Activated T-cell treated with anti-CD3 and anti-CD28 coated beads, Interleukin-2, amount 50 U/mL, for 1 hour (primary cell): ENCODE measurements at regions not wholly inside any gene's neighbourhood (a gene's known extent, or its start where the extent isn't known, plus 50 kb on each side); places are given as distances from the start of the nearest gene placed in this dataset.
"Not testable (repeated sequence)": the region's sequence is repeated elsewhere in the genome, so short reads cannot be mapped to it uniquely, and the experiment has no call there.

ENCODE experiments used
- DNase-seq: peaks from one replicate; pipeline ENCODE4 v3.0.0-alpha.2; 2020

GRCh38 chr10:120051671-120052070, 159.1 kb downstream of the SEC23IP start:
- no peak for DNase-seq

GRCh38 chr10:120052964-120053702, 160.6 kb downstream of the SEC23IP start:
- DNase-seq = no peak

GRCh38 chr10:120059790-120060189, 167.3 kb downstream of the SEC23IP start:
- not testable (repeated sequence) for DNase-seq

GRCh38 chr10:120067427-120067826, 174.9 kb downstream of the SEC23IP start:
- DNase-seq = no peak

- DNase-seq = no peak
Observed at GRCh38 chr10:120069700-120070099, 177.2 kb downstream of the SEC23IP start.

- no peak for DNase-seq
Observed at GRCh38 chr10:120075349-120075748, 182.8 kb downstream of the SEC23IP start.

GRCh38 chr10:120076996-120077706, 184.6 kb downstream of the SEC23IP start:
- DNase-seq = no peak

- no peak for DNase-seq
Observed at GRCh38 chr10:120077707-120078492, 185.4 kb downstream of the SEC23IP start.

- no peak for DNase-seq
Observed at GRCh38 chr10:120085096-120085796, 192.7 kb downstream of the SEC23IP start.

GRCh38 chr10:120086066-120086465, 193.5 kb downstream of the SEC23IP start:
- no peak for DNase-seq

GRCh38 chr10:120087109-120087508, 194.6 kb downstream of the SEC23IP start:
- DNase-seq = no peak

GRCh38 chr10:120095875-120096274, 203.3 kb downstream of the SEC23IP start:
- no peak for DNase-seq

- no peak for DNase-seq
Observed at GRCh38 chr10:120097766-120098165, 205.2 kb downstream of the SEC23IP start.

- DNase-seq = no peak
Observed at GRCh38 chr10:120098232-120098930, 205.9 kb downstream of the SEC23IP start.

- no peak for DNase-seq
Observed at GRCh38 chr10:120103738-120104560, 211.4 kb downstream of the SEC23IP start.

GRCh38 chr10:120105001-120105400, 212.5 kb downstream of the SEC23IP start:
- DNase-seq = no peak

GRCh38 chr10:120105492-120105891, 213.0 kb downstream of the SEC23IP start:
- no peak for DNase-seq

- no peak for DNase-seq
Observed at GRCh38 chr10:120108916-120109315, 216.4 kb downstream of the SEC23IP start.

- DNase-seq = not testable (repeated sequence)
Observed at GRCh38 chr10:120109725-120110124, 217.2 kb downstream of the SEC23IP start.

- DNase-seq = no peak
Observed at GRCh38 chr10:120110196-120110595, 217.7 kb downstream of the SEC23IP start.

GRCh38 chr10:120111628-120112027, 219.1 kb downstream of the SEC23IP start:
- no peak for DNase-seq
